GM04504 (cell line): ENCODE measurements at regions not wholly inside any gene's neighbourhood (a gene's known extent, or its start where the extent isn't known, plus 50 kb on each side); places are given as distances from the start of the nearest gene placed in this dataset.
"Not testable (repeated sequence)": the region's sequence is repeated elsewhere in the genome, so short reads cannot be mapped to it uniquely, and the experiment has no call there.

ENCODE experiments used
- DNase-seq: peaks from one replicate; pipeline ENCODE4 v3.0.0-alpha.2; 2012; ENCODE audit warnings: low read depth

DNA sequence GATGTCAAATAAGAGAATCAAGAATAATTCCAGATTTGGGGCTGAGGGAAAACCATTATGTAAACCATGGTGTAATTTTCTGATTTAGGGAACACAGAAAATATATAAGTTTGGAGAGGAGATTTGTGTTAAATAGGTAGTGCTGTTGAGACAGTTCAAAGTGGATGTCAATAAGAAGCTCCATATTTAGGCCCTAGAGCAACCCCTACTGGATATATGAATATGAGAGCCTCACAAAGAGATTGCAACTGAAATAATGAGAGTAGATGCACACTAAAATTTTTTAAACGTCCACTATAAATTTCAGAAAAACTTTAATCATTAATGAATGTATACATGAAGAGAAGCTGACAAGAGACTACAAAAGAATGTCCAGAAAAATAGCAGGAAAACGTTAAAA is 1447.8 kb upstream of the PRMT6 start:
- DNase-seq = no peak

DNA sequence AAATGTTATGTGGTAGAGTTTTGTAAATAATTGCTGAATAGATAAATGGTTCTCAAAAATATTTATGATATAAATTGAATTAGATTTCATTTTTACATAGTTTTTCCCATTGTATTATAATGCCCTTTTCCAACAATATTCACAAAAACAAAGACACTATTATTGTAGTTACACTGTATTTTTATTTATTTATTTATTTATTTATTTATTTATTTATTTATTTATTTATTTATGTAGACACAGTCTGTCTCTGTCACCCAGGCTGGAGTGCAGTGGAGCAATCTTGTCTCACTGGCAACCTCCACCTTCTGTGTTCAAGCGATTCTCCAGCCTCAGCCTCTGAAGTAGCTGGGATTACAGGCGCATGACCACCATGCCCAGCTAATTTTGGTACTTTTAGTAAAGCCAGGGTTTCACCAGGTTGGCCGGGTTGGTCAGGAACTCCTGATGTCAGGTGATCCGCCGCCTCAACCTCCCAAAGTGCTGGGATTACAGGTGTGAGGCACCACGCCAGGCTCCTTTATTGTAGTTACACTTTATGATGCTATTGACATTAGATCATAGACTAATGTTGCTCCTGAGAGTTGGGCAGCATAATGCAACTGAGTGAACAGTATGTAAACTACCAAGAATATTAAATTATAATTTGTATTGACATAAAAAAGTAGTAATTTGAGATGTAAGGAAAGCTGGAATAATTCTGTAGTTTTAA is 1430.0 kb upstream of the PRMT6 start:
- DNase-seq = no peak

DNA sequence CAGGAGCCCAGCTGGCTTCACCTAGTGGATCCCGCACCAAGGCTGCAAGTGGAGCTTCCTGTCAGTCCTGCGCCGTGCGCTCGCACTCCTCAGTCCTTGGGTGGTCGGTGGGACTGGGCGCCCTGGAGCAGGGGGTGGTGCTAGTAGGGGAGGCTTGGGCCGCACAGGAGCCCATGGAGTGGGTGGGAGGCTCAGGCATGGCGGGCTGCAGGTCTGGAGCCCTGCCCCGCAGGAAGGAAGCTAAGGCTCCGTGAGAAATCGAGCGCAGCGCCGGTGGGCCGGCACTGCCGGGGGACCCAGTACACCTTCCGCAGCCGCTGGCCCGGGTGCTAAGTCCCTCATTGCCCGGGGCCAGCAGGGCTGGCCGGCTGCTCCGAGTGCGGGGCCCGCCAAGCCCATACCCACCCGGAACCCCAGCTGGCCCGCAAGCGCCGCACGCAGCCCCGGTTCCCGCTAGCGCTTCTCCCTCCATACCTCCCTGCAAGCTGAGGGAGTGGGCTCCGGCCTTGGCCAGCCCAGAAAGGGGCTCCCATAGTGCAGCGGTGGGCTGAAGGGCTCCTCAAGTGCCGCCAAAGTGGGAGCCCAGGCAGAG is 1425.2 kb upstream of the PRMT6 start:
- not testable (repeated sequence) for DNase-seq

DNA sequence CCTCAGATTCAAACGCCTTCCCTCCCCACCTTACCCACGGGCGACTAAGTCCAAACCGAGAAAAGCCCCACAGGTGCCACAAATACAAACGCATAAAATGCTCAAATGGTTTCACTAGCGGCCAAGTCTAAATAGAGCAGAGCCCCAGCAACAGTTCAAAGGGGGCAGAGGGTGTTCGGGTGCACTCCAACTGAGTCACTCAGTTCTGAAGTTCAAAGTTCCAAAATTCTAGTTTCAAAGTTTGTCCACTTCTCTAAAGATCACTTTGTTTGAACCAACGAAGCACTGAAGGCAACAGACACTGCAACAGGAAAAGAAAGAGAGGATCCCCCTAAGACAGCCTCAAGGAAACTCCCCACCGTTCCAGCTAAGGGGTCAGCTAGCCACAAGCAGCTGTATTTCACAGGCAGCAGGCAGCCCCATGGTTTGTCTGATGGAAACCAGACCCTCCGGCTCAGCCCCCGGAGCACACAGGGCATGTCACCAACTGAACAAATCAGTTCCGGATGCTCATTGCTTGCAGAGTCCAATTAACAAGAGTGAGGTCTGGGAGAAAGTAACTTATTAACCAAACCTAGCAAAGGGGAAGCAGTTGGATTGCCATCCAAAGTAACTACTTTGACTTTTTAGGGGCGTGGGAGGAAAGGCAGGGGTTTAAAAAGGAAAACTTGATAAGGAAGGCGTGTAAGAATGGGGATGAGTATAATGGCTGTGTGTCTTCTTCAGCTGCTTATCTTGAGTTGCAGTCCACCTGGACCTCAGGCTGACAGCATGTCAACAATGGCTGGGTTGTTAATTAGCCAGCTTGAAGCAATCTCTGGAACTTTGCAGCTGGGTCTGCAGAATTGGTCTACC is 1423.9 kb upstream of the PRMT6 start:
- DNase-seq = no peak

DNA sequence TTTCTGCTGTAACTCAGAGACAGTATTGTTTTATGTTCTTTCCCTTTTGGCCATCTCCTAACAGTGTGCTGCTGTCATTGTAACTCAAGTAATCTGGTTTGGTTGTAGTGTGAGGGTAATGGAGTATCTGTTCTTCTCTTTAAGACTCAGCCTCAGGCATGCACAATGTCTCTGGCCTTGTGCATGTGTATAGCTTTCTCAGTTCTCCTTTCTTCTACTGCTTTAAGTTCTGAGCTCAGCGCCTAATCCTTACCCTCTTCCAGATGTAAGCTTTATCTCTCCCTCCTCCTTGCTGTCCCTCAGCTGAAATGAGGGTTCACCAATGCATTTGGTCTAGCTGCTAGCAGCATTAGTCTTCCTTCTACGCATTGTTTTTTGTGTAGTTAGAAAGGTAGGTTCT is 1420.4 kb upstream of the PRMT6 start:
- no peak for DNase-seq

DNA sequence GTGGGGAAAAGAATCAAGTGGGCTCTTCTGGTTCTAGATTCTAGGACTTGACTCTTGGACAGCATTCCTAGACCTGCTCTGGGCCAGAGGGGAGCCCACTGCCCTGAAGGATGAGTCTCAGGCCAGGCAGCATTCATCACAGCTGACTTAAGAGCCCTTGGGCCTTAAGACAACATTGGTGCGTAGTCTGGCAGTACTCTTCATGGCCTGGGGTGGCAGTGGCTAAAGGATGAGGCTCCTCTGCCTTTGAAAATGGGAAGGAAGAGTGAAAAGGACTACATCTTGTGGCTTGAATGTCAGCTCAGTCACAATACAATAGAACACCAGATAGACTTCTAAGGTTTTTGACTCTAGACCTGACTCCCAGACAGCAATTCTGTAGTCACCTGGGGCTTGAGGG is 1415.1 kb upstream of the PRMT6 start:
- no peak for DNase-seq

DNA sequence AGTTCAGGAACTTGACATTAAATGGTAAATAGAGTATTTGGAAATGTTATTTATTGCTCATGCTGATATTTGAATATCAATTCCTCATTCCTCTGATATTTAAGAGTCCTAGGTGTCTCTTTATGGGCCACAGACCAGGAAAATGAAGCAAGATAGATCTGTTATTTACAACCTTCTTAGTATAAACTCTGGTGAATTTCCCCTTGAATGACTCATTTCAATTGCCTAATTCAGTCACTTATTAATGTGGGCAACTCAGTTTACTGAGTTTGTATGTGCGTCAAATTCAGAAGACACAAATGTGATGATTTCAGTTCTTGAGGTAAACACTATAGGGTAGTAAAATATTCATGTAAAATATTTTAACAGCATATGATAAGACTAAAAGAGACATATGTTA is 1404.4 kb upstream of the PRMT6 start:
- no peak for DNase-seq

DNA sequence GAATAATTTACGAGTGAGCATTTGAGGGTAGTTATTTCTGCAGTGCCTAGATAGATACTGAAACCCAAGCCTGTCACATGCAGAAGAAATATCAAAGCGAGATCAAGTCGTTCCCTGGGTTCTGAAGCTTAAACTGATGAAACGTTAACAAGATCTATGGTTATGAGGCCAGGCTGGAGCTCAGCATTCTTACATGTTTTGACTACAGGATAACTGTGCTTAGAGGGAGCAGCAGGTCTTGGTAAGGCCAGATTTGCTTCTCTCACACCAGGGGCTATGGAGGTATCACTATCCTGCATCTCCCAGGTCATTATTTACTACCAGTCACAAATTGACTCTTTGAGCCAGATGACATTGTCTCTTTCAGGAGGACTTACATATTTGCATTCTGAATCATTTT is 1401.4 kb upstream of the PRMT6 start:
- no peak for DNase-seq

DNA sequence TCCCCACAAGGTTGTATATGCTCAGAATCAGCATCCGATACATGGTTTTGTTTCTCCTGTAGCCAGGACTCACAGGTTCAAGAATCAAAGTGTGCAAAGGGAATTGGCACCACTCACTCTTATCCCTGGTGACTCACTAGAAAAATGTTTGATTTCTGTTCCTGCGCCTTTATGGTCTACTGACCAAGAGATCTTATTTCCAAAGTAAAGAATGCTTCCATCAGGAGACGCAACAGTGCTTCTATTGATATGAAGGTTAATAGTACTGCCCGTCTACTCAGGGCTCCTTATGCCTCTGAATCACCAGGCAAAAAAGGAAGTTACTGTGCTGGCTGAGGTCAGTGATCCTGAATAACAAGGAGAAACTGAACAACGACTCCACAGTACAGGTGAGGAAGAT is 1392.0 kb upstream of the PRMT6 start:
- no peak for DNase-seq

DNA sequence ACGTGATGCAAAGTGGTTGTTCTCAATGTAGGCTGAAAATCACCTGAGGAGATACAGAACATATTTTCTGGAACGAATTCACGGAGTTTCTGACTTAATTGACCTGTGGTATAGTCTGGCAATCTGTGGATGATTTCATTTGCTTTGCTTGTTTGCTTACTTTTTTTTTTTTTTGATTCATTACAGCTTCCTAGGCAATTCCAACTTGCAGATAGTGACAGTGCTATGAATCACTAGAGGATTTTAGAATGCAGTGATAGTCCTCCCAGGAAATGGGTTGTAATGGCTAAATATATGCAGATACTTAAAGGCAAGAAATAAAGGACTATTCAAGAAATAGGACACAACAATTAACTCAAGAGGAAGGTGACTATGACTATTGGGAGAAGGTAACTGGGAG is 1378.1 kb upstream of the PRMT6 start:
- no peak for DNase-seq

DNA sequence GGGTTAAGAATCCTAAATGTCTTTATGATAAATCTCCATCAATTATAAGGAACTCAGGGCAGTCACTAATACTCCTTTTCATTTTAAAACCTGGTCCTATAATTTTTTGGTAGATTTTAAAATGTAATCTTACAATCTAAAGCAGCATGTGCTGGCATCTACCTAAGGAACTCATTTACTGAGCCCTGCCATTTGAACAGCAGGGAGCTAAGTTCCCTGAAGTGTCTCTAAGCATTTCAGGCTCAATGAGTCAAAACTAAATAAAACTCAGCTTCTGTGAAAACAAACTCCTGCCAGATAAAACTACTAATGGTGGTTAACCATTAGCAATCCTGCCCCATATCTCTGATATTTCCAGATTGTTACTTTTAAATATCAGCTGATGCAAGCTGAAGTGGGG is 1371.8 kb upstream of the PRMT6 start:
- DNase-seq = no peak

DNA sequence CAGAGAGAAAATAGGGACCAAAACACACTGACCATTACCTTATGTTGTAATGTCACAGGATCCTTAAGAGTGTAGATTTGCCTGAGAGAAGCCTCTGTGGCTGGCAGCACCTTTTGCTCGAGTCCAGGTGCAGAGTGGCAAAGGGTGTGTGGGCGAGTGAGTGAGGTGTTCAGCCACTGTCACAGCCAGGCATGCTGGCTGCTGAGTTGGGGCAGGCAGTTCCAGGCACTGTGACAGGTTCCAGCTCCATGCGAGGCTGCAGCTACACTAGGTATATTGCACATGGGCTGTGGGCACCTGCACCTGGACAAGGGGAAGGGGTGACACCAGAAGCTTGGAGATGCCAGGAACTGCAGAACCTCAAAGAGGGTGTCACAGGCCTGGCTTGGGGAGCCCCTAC is 1370.4 kb upstream of the PRMT6 start:
- no peak for DNase-seq

DNA sequence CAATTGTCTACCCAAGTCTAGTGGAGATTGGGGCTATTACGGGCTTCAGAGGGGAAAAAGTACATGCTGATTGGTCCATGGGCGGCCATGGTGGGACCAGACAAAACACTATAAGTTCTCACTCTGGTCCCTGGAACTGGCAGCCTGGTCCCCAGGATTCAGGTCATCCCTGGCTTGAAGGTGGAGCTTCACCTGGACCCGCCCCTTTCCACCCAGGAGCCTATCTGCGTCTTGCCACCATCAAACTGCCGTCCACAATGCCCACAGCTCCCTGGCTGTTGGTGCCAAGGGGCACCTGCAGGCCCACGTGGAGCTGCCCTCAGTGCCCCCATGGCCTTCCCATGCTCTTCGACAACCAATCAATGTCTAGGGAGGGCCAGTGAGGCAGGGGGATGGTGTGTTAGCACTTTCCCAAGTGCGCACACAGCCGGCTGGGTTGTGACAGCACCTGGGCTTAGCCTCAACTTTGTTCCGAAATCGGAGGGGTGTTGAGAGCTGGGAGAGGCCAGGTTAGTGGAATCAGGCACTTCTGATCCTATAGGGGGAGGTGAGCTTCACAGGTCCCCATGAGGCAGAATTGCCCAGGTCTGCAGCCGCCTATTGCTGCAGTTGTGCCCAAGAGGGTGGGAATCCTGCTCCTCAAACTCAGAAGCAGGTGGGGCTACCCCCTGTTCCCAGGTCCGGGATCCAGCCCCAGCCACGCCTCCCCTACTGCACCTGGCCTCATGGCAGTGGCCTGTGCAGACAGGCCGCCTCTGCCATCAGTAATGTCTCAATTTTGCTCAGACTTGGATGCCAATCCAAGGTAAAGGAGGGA is 1369.4 kb upstream of the PRMT6 start:
- DNase-seq = no peak

DNA sequence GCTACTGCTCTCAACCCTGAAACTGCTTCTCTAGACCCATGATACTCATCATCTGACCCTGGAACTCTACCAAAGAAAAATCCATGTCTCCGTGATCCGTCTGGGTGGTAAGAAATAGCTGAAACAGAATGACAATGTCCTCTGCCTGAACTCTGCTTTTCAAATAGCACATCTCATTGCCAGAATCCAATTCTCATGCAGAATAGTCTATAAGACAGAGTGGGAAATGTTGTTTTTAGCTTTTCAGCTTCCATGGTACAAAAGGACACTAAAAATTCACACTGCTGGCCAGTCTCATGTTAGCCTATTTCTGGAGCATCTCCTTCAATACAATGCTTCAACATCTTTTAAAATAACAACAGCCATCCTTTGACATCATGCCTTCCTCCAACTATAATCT is 1355.8 kb upstream of the PRMT6 start:
- DNase-seq = no peak

DNA sequence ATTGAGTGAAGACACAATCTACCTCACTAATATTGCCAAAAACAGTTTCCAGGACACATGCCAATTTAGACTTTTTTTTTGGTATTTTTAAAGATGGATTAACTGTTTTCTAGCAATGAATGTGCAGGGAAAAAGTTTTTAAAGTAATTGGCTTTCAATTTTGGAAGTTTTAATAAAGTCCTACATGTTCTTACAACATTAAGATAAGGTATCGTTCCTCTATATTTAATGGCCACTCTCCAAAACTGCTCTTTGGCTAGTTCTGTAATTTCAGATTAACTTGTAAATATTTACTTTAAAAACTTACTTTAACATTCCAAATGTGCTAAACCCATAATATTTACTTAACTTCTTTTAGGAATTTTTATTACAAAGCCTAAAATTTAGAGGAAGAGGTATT is 1332.2 kb upstream of the PRMT6 start:
- no peak for DNase-seq

DNA sequence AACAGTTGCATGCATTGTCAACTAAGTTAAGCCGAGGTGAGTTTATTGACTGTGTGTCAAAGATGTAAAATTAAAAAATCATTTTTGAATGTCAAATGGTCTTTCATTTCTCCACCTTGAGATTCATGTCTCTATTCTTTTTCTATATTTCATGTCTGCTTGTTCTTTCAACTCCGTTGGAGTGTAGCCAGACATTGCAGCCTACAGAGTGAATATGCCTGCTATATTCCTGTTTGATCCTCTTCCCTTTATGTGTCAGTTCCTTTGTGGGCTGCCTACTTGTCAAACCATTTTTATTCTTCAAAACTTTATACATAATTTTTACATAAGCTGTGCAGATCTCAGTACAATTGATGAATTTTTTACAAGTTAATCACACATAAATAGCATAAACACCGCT is 1325.8 kb upstream of the PRMT6 start:
- no peak for DNase-seq

DNA sequence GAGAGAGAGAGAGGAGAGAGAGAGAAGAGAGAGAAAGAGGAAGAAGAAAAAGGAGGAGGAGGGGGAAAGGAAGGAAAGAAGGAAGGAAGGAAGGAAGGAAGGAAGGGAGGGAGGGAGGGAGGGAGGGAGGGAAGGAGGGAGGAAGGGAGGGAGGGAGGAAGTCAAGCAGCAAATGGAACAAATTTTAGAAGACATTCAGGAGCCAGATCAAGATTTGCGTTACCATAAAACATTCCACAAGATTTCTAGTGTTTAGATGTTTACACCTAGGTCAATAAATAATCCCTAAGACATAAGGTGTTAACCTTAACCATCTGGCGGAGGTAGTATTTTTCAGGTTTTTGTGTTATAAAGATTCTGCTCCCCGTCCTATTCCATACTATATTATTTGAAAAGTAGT is 1320.1 kb upstream of the PRMT6 start:
- DNase-seq = no peak

DNA sequence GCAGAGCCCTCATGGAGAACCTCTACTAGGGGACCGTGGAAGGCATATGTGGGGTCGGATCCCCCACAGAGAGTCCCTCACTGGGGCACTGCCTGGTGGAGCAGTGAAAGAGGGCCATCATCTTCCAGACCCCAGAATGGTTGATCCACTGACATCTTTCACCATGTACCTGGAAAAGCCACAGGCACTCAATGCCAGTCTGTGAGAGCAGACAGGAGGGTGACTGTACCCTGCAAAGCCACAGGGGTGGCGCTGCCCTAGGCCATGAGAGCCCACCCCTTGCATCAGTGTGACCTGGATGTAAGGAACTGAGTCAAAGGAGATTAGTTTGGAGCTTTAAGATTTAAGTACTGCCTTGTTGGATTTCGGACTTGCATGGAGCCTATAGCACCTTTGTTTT is 1276.7 kb upstream of the PRMT6 start:
- no peak for DNase-seq

DNA sequence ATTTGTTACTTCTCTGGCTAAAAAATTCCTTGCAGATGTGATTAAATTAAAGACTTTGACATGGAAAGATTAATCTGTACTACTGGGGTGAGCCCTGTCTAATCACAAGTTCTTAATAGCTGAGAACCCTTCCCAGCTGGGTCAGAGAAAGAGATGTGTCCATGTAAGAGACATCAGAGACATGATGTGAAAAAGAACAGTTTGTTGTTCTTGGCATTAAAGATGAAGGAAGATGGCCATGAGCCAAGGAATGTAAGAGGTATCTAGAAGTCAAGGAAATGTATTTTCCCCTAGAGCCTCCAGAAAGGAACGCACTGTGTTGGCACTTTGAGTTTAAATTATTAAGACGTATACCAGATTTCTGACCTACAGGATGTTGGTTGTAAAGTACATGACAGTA is 1271.5 kb upstream of the PRMT6 start:
- DNase-seq = no peak

DNA sequence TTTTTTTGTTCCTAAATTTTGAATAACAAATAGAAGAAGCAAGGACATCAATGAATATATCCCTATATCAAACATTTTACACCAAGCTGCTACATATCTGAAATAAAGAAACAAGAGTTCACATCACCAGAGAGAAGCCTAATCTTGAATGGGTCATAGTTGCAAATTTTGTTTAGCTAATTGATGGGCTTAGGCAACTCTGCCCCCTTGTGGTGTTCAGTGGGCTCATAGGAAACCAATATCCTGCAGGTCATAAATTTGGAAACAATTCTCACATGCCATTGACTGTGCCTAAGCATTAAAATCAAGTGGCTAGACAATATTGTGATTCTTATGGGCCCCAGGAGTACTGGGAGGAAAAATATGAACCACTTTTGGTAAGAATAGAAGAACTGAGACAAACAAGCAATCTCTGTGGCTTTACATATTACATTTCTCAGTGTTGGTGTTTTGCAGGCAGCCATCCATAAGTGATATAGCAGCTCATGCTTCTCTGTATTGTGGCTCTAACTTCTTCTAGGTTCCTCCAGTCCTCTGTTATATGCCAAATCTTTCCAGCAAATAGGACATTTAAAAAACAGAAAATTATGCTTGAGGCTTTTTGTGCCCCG is 1262.8 kb upstream of the PRMT6 start:
- no peak for DNase-seq

DNA sequence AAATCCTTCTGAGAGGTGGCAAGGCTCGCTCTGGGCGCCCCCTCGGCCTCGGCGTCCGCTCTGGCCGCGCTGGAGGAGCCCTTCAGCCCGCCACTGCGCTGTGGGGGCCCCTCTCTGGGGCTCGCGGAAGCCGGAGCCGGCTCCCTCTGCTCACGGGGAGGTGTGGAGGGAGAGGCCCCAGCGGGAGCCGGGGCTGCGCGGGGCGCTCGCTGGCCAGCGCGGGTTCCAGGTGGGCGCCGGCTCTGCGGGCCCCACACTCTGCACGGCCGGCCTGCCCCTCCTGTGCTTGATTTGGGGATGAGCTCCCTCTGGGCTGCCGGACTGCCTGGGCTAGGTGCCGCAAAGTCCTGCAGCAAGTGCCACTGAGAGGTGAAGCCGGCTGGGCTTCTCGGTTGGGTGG is 1260.7 kb upstream of the PRMT6 start:
- no peak for DNase-seq

DNA sequence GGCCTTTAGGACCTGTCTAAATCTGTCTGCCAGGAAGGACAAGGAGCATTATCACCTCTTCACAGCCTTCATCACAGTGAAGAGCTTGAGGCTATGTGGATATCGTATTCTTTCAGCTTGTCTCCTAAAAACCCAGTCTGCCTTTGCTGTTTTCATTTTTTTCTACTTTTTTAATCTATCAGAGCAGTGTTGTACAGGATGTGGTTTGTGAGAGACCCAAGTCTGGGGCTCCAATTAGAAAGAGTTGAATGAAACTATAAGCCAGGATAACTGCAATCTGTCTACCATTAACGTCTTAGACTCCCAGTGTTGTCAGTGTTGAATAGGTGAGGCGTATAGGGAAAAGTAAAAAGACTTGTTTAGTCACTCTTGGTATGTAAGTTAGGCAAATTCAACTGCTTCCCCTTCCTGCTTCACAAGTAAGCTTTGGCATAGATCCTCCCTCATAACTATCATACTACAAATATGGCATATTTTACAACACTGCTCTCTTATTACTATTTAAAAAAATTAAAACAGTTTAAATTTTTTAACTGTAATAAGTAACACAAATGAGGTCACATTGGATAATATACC is 1225.8 kb upstream of the PRMT6 start:
- no peak for DNase-seq
